ENCODE measurements at regions not wholly inside any gene's neighbourhood (a gene's known extent, or its start where the extent isn't known, plus 50 kb on each side); places are given as distances from the start of the nearest gene placed in this dataset.

DNA sequence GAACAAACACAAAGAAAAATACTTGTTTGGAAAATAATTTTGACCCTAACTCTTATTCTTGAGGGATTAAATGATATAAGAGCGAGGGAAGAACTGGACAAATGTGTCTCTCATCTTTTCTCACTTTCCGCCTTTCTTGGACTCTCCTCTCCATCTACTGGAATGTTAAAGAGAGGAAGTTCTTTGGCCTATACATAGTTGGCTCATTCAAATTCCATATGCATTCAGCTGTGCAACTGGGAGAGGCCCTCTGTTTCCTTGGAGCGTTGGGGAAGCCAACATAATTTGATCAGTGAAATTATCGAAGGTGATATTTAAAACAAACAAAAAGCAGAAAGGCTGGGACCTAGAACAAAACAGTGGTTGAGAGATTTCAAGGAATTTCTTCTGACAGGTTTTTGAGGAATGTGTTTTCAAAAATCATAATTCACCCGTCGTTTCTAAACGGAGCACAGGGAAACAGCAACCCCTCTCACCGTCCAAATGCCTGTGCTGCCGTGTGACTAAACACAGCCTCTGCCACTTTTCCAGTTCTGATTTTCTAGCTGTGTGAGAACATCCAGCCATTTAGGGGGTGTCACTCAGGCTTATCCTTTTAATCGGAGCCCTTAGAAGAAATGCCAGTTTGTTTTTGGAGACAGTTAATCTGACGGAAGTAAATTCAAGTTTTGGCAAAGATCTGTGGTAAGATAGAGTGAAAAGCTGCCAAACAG, 489.9 kb downstream of the SOX2 start:
- Histone ChIP-seq H3K36me3 (ENCODE audit: control insufficient read depth, insufficient read depth, low read length) (no peaks in the 10 kb centered on the region), H3K4me3 (replicated peaks; ENCODE audit: low read depth, low read length) (no peak overlapping the region), H3K27me3 (replicated peaks; ENCODE audit: control insufficient read depth, insufficient read depth, low read length) (no peaks in the 10 kb centered on the region)
- no peak for DNase-seq (ENCODE audit: extremely low read depth, insufficient read length)
- TF ChIP-seq, protein P1, sequence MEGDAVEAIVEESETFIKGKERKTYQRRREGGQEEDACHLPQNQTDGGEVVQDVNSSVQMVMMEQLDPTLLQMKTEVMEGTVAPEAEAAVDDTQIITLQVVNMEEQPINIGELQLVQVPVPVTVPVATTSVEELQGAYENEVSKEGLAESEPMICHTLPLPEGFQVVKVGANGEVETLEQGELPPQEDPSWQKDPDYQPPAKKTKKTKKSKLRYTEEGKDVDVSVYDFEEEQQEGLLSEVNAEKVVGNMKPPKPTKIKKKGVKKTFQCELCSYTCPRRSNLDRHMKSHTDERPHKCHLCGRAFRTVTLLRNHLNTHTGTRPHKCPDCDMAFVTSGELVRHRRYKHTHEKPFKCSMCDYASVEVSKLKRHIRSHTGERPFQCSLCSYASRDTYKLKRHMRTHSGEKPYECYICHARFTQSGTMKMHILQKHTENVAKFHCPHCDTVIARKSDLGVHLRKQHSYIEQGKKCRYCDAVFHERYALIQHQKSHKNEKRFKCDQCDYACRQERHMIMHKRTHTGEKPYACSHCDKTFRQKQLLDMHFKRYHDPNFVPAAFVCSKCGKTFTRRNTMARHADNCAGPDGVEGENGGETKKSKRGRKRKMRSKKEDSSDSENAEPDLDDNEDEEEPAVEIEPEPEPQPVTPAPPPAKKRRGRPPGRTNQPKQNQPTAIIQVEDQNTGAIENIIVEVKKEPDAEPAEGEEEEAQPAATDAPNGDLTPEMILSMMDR (IDR thresholded peaks at IDR 0.05; ENCODE audit: insufficient read depth, low read length, poor library complexity, severe bottlenecking) = no peak

GRCh38 chr3:182212479-182213076, 500.9 kb downstream of the SOX2 start:
- TF ChIP-seq, protein P1 (IDR thresholded peaks at IDR 0.05; ENCODE audit: insufficient read depth, low read length, poor library complexity, severe bottlenecking) = no peak
- Histone ChIP-seq H3K36me3 (ENCODE audit: control insufficient read depth, insufficient read depth, low read length) (no peaks in the 10 kb centered on the region), H3K27me3 (replicated peaks; ENCODE audit: control insufficient read depth, insufficient read depth, low read length) (no peaks in the 10 kb centered on the region; the same call in 1 of the 2 replicates), H3K4me3 (replicated peaks; ENCODE audit: low read depth, low read length) (no peak overlapping the region)
- no peak for DNase-seq (ENCODE audit: extremely low read depth, insufficient read length)

DNA sequence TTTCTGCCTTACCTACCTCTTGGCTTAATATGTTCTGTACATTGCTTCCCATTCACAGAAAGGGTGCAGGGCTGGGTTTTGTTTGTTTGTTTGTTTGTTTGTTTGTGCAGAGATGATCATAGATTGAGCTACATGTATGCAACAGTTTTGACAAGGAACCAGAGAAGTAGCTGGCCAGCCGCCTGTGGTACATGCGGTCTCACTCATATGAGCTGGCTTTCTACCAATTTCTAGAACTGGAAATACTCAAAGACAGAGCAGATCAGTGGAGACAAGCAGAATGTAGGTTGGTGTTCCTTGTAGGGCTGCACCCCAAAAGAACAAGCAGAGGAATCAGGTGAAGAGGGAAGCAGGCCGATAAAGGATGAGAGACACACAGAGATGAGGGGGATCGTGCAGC, 502.7 kb downstream of the SOX2 start:
- TF ChIP-seq, protein P1 (IDR thresholded peaks at IDR 0.05; ENCODE audit: insufficient read depth, low read length, poor library complexity, severe bottlenecking) = no peak
- Histone ChIP-seq H3K4me3 (replicated peaks; ENCODE audit: low read depth, low read length) (no peak overlapping the region), H3K27me3 (replicated peaks; ENCODE audit: control insufficient read depth, insufficient read depth, low read length) (no peaks in the 10 kb centered on the region; the same call in 1 of the 2 replicates), H3K36me3 (ENCODE audit: control insufficient read depth, insufficient read depth, low read length) (no peaks in the 10 kb centered on the region)
- no peak for DNase-seq (ENCODE audit: extremely low read depth, insufficient read length)

DNA sequence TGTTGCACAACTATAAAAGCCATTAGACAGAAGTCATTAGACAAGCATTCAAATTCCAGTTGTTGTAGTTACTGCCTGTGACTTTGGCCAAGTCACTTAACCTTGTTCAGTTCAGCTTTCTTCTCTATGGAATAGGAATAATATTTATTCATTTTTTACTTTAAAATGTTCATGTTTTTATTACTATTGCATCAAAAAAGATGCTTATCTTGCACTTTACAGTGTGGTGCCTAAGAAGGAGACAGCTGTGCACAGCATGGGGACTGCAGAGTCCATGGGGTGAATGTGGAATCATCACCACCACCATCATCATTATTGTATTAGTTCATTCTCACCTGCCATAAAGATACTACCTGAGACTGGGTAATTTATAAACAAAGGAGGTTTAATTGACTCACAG, 504.2 kb downstream of the SOX2 start:
- no peak for DNase-seq (ENCODE audit: extremely low read depth, insufficient read length)
- no peak overlapping the region for H3K4me3 ChIP-seq (replicated peaks; ENCODE audit: low read depth, low read length)
- H3K36me3 ChIP-seq (ENCODE audit: control insufficient read depth, insufficient read depth, low read length) = no peaks in the 10 kb centered on the region
- TF ChIP-seq, protein P1 (IDR thresholded peaks at IDR 0.05; ENCODE audit: insufficient read depth, low read length, poor library complexity, severe bottlenecking) = no peak
- H3K27me3 ChIP-seq (replicated peaks; ENCODE audit: control insufficient read depth, insufficient read depth, low read length) = no peaks in the 10 kb centered on the region

GRCh38 chr3:182216311-182216970, 504.7 kb downstream of the SOX2 start:
- Histone ChIP-seq H3K27me3 (replicated peaks; ENCODE audit: control insufficient read depth, insufficient read depth, low read length) (no peaks in the 10 kb centered on the region), H3K36me3 (ENCODE audit: control insufficient read depth, insufficient read depth, low read length) (no peaks in the 10 kb centered on the region), H3K4me3 (replicated peaks; ENCODE audit: low read depth, low read length) (no peak overlapping the region)
- TF ChIP-seq, protein P1 (IDR thresholded peaks at IDR 0.05; ENCODE audit: insufficient read depth, low read length, poor library complexity, severe bottlenecking) = no peak
- no peak for DNase-seq (ENCODE audit: extremely low read depth, insufficient read length)
